OCI-LY7 (cell line): ENCODE measurements at regions not wholly inside any gene's neighbourhood (a gene's known extent, or its start where the extent isn't known, plus 50 kb on each side); places are given as distances from the start of the nearest gene placed in this dataset.

Experiments used
- BruUV-seq: library from RNA; stranded (reverse); fragments of 400-500 nt; replicated peaks from 2 replicates; lab custom pipeline; 2021; lab: Mats Ljungman, UMichigan
- CTCF ChIA-PET: fragments of 300-600 bp; sonication (Branson Sonifier 250); formaldehyde crosslinking; loops from one replicate; lab custom pipeline; 2022; ENCODE audit warnings: antibody characterized with exemption; ENCODE audit not compliant: unreplicated experiment; lab: Charles Lee
- POLR2A ChIA-PET: fragments of 300-600 bp; sonication (Branson Sonifier 250); formaldehyde crosslinking; loops from one replicate; lab custom pipeline; 2022; ENCODE audit warnings: antibody characterized with exemption; lab: Charles Lee
- DNase-seq: peaks from one replicate; pipeline ENCODE4 v3.0.0-alpha.2; 2015; ENCODE audit warnings: low spot score
- H2AFZ ChIP-seq: fragments of 200-600 bp; sonication (generic), shearing (Covaris generic); 2 replicates; pipeline ENCODE4 v1.6.1; 2014; ENCODE audit warnings: mild to moderate bottlenecking, antibody characterized with exemption, low read length, moderate library complexity
- H3K27ac ChIP-seq: fragments of 200-600 bp; sonication (generic); 2 replicates; pipeline ENCODE4 v1.5.1; 2014; ENCODE audit warnings: mixed run types, low read depth, mild to moderate bottlenecking, moderate library complexity, low read length, inconsistent platforms; ENCODE audit not compliant: poor library complexity, severe bottlenecking
- H3K36me3 ChIP-seq: fragments of 200-600 bp; sonication (generic); 2 replicates; pipeline ENCODE4 v1.6.1; 2014; ENCODE audit warnings: mild to moderate bottlenecking, antibody characterized with exemption, low read length, moderate library complexity, mixed read lengths; ENCODE audit not compliant: insufficient read depth
- H3K4me1 ChIP-seq: fragments of 200-600 bp; sonication (generic); 2 replicates; pipeline ENCODE4 v1.5.1; 2014; ENCODE audit warnings: mild to moderate bottlenecking, low read length; ENCODE audit not compliant: insufficient read depth, poor library complexity, severe bottlenecking
- H3K4me2 ChIP-seq: fragments of 200-600 bp; sonication (generic); 2 replicates; pipeline ENCODE4 v1.6.1; 2014; ENCODE audit warnings: mild to moderate bottlenecking, low read length
- H3K4me3 ChIP-seq: fragments of 200-600 bp; sonication (generic); 2 replicates; pipeline ENCODE4 v1.5.1; 2014; ENCODE audit warnings: mild to moderate bottlenecking, low read depth, low read length; ENCODE audit not compliant: poor library complexity, severe bottlenecking
- H3K79me2 ChIP-seq: fragments of 200-600 bp; sonication (generic); 2 replicates; pipeline ENCODE4 v1.6.1; 2016; ENCODE audit warnings: low read depth, mild to moderate bottlenecking, low read length, moderate library complexity, mixed read lengths; ENCODE audit not compliant: insufficient read depth
- H3K9me2 ChIP-seq: fragments of 200-600 bp; sonication (generic); 2 replicates; pipeline ENCODE4 v1.6.1; 2016; ENCODE audit warnings: mild to moderate bottlenecking, low read length, mixed read lengths; ENCODE audit not compliant: insufficient read depth
- H3K9me3 ChIP-seq: fragments of 200-600 bp; sonication (generic); 2 replicates; pipeline ENCODE4 v1.6.1; 2014; ENCODE audit warnings: mild to moderate bottlenecking, mixed run types, low read length, mixed read lengths
- H4K20me1 ChIP-seq: fragments of 200-600 bp; sonication (generic); 2 replicates; pipeline ENCODE4 v1.6.1; 2014; ENCODE audit warnings: mild to moderate bottlenecking, antibody characterized with exemption, low read length, moderate library complexity, mixed read lengths; ENCODE audit not compliant: insufficient read depth
- CTCF ChIP-seq: fragments of 200-600 bp; sonication (generic); conservative IDR thresholded peaks from 2 replicates; pipeline ENCODE4 v1.5.1; 2014; ENCODE audit warnings: mild to moderate bottlenecking, antibody characterized with exemption, low read length, moderate library complexity, mixed read lengths
- EZH2phosphoT487 ChIP-seq: fragments of 200-600 bp; sonication (generic); IDR thresholded peaks from 2 replicates; pipeline ENCODE4 v1.6.1; 2018; ENCODE audit warnings: low read depth, borderline replicate concordance, mild to moderate bottlenecking, mixed run types, antibody characterized with exemption, low read length, moderate library complexity, mixed read lengths
- intact Hi-C: fragments of 100-400 bp; cut with micrococcal nuclease; formaldehyde crosslinking; loops from one replicate; pipeline ENCODE4 v1.10.0; 2022; ENCODE audit not compliant: unreplicated experiment

GRCh38 chr13:76329866-76330580, 556.2 kb downstream of the KCTD12 start:
- Histone ChIP-seq H4K20me1 (no peaks in the 10 kb centered on the region), H3K79me2 (no peaks in the 10 kb centered on the region), H3K4me3 (no peak overlapping the region), H3K36me3 (no peaks in the 10 kb centered on the region), H3K9me2 (no peaks in the 10 kb centered on the region), H2AFZ (no peak overlapping the region), H3K27ac (no peak overlapping the region), H3K9me3 (no peaks in the 10 kb centered on the region), H3K4me1 (peaks cover 19% of the 10 kb centered on the region), H3K4me2 (no peak overlapping the region)
- TF ChIP-seq EZH2phosphoT487 (no peak), CTCF (no peak)
- ChIA-PET POLR2A (interaction anchor here (1.2 kb wide), 1 partner anchor 9 kb away, joined by 7 read pairs; no protein-coding TSS in a partner anchor), CTCF (no interaction called here)
- intact Hi-C loops, result no loop called here
- DNase-seq, result no peak
- no TSS peak for BruUV-seq

GRCh38 chr13:76329004-76329403, 557.2 kb downstream of the KCTD12 start:
- Histone ChIP-seq H3K36me3 (no peaks in the 10 kb centered on the region), H3K27ac (no peak overlapping the region), H3K4me2 (no peak overlapping the region), H3K4me3 (no peak overlapping the region), H3K4me1 (peaks cover 19% of the 10 kb centered on the region), H3K9me2 (no peaks in the 10 kb centered on the region), H3K79me2 (no peaks in the 10 kb centered on the region), H4K20me1 (no peaks in the 10 kb centered on the region), H3K9me3 (no peaks in the 10 kb centered on the region), H2AFZ (no peak overlapping the region)
- intact Hi-C loops, result no loop called here
- ChIA-PET POLR2A (interaction anchor here (1.2 kb wide), 1 partner anchor 10 kb away, joined by 7 read pairs; no protein-coding TSS in a partner anchor), CTCF (no interaction called here)
- no peak for DNase-seq
- TF ChIP-seq EZH2phosphoT487 (no peak), CTCF (no peak)
- BruUV-seq, result no TSS peak

GRCh38 chr13:76326343-76326742, 559.9 kb downstream of the KCTD12 start:
- Histone ChIP-seq H3K9me2 (no peaks in the 10 kb centered on the region), H3K9me3 (no peaks in the 10 kb centered on the region), H3K27ac (no peak overlapping the region), H3K4me3 (no peak overlapping the region), H2AFZ (no peak overlapping the region), H4K20me1 (no peaks in the 10 kb centered on the region), H3K4me1 (no peaks in the 10 kb centered on the region), H3K79me2 (no peaks in the 10 kb centered on the region), H3K36me3 (no peaks in the 10 kb centered on the region), H3K4me2 (no peak overlapping the region)
- CTCF ChIA-PET, result no interaction called here
- BruUV-seq, result no TSS peak
- no peak for DNase-seq
- intact Hi-C loops, result no loop called here
- TF ChIP-seq EZH2phosphoT487 (no peak), CTCF (no peak)
- POLR2A ChIA-PET, result interaction anchor here (0.9 to 1.4 kb wide), 2 partner anchors 9 to 13 kb away, joined by 3 to 9 read pairs; no protein-coding TSS in a partner anchor
